ENCODE measurements at regions not wholly inside any gene's neighbourhood (a gene's known extent, or its start where the extent isn't known, plus 50 kb on each side); places are given as distances from the start of the nearest gene placed in this dataset.

GRCh38 chr9:136595245-136596153, 49.7 kb upstream of the NOTCH1 start:
- Mint-ChIP-seq H3K36me3 (ENCODE audit: low read depth) (no peaks in the 10 kb centered on the region), H3K4me1 (ENCODE audit: low read depth) (no peaks in the 10 kb centered on the region), H3K9me3 (no peaks in the 10 kb centered on the region), H3K27me3 (peaks cover 1% of the 10 kb centered on the region), H3K27ac (no peak overlapping the region), H3K4me3 (no peak overlapping the region)
- Histone ChIP-seq H3K9me3 (ENCODE audit: control insufficient read depth in 1 of 2, insufficient read depth in 1 of 2, low read length in 2 of 2) (peaks cover 0 to 29% of the 10 kb centered on the region in 2 experiments), H3K4me3 (ENCODE audit: low read length) (no peak overlapping the region), H3K27me3 (ENCODE audit: control insufficient read depth in 1 of 2, insufficient read depth in 2 of 2, low read length in 2 of 2) (peaks cover 17 to 21% of the 10 kb centered on the region in 2 experiments), H3K27ac (ENCODE audit: low read depth in 1 of 2, low read length in 2 of 2) (no peak overlapping the region), H3K4me1 (ENCODE audit: insufficient read depth, low read length) (no peaks in the 10 kb centered on the region), H3K36me3 (ENCODE audit: insufficient read depth, low read length) (no peaks in the 10 kb centered on the region)
- ATAC-seq (ENCODE audit: poor library complexity): no peak
- DNase-seq: no peak
- ChIA-PET POLR2A (no interaction called here), CTCF (no interaction called here)
- TF ChIP-seq CTCF (IDR thresholded peaks at IDR 0.05): no peak
- intact Hi-C loops (cut with DNase I, micrococcal nuclease): no loop called here
